HFFc6 (cell line): ENCODE measurements at regions not wholly inside any gene's neighbourhood (a gene's known extent, or its start where the extent isn't known, plus 50 kb on each side); places are given as distances from the start of the nearest gene placed in this dataset.

Experiments
- DNase-seq: peaks from one replicate; pipeline ENCODE4 v3.0.0-alpha.2; 2018
- H3K27ac Mint-ChIP-seq: 2 replicates; pipeline ENCODE4 v1.8.0; 2020; ENCODE audit warnings: mild to moderate bottlenecking, mixed read lengths
- H3K27me3 Mint-ChIP-seq: 2 replicates; pipeline ENCODE4 v1.8.0; 2021; ENCODE audit warnings: mild to moderate bottlenecking, moderate library complexity, mixed read lengths; ENCODE audit not compliant: insufficient read depth
- H3K36me3 Mint-ChIP-seq: 2 replicates; pipeline ENCODE4 v1.8.0; 2021; ENCODE audit warnings: low read depth, mixed read lengths
- H3K4me1 Mint-ChIP-seq: 2 replicates; pipeline ENCODE4 v1.8.0; 2020; ENCODE audit warnings: low read depth, mixed read lengths
- H3K4me3 Mint-ChIP-seq: 2 replicates; pipeline ENCODE4 v1.8.0; 2020; ENCODE audit warnings: mild to moderate bottlenecking, moderate library complexity, mixed read lengths
- H3K9me3 Mint-ChIP-seq: 2 replicates; pipeline ENCODE4 v1.8.0; 2020; ENCODE audit warnings: mild to moderate bottlenecking, mixed read lengths
- CTCF ChIP-seq: fragments of 200-600 bp; sonication (generic); IDR thresholded peaks from 2 replicates; pipeline ENCODE4 v1.5.0; 2021; ENCODE audit warnings: antibody characterized with exemption, mild to moderate bottlenecking

DNA sequence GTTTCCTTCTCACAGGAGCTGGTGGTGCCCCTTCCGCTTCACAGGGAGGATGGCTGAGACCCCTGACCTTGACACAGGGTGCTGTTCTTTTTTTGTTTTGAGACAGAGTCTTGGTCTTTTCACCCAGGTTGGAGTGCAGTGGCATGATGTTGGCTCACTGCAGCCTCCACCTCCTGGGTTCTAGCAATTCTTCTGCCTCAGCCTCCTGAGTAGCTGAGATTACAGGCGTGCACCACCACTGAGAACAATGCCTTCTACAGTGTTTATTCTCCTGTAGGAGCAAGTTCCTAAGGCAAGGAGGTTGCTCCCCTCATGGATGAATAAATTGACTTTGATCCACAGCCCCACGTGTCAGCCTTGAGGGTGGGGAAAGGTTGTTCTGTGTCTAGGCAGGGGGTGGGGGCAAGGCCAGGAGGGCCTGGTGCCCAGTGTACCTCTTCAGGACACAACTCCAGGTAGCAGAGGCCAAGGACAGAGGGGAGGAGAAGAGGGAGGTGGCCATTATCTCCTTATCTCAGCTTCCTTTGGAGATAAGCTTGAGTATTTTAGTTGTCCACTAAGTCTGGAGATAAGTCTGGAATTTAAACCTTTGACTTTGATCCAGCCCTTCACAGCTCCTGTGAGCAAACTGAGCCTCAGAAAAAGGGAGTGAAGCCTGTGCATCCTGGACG is 159.4 kb downstream of the SEC14L1 start:
- TF ChIP-seq CTCF = no peak

DNA sequence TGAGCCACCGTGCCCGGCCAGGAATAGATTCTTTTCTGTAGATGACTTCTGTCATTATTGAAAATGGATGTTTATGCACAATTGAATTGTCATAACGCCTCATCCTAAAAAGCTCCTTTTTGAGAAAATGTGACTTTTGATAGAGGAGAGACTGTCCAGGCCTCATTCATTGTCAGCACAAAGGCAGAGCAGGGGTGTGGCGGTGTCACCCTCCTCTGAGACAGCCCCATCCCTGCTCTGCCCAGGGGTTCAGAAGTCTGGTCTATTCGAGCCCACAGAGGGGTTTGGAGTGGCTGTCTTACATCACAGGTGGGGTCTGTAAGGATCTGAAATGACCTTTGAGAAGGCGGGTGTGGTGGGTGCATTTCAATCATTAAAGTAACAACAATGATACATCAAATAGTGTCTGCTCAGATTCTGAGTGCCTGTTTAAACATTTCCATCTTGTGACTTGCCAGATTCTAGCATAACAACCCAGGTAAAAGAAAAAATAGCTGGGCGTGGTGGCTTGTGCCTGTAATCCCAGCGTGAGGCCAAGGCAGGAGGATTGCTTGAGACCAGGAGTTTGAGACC is 161.0 kb downstream of the SEC14L1 start:
- Mint-ChIP-seq H3K36me3 (no peaks in the 10 kb centered on the region), H3K27ac (no peak overlapping the region)

More for the DNA sequence above, 159.4 kb downstream of the SEC14L1 start:
- Mint-ChIP-seq H3K9me3 (no peaks in the 10 kb centered on the region), H3K4me1 (peaks cover 18% of the 10 kb centered on the region), H3K4me3 (no peak overlapping the region), H3K27ac (no peak overlapping the region), H3K27me3 (no peaks in the 10 kb centered on the region; the same call in 1 of the 2 replicates), H3K36me3 (no peaks in the 10 kb centered on the region)
- no peak for DNase-seq

DNA sequence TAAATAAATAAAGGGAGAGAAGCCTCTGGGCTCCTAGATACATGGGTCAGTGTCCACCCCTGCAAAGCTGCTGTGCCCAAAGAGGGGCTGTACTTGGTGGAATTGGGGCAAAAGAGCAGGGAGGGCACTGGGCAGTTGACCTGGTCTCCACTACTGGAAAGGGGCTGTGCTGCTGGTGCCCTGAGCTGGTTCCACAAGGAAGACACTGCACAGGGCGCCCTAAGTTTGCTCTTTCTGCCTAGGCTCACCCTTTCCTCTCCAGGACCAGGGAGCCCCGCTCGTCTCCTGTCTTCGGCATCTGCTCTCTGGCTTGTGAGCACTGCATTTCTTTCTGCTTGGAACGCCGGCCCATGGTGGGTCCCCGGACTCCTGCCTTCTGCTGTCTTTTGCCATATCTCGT is 161.9 kb downstream of the SEC14L1 start:
- Mint-ChIP-seq H3K4me1 (peaks cover 28% of the 10 kb centered on the region), H3K27ac (no peak overlapping the region), H3K9me3 (no peaks in the 10 kb centered on the region), H3K36me3 (no peaks in the 10 kb centered on the region), H3K4me3 (no peak overlapping the region), H3K27me3 (peaks cover 4% of the 10 kb centered on the region)
- no peak for DNase-seq
- TF ChIP-seq CTCF = no peak

More for the DNA sequence above, 161.0 kb downstream of the SEC14L1 start:
- no peak for DNase-seq
- Mint-ChIP-seq H3K4me1 (peaks cover 22% of the 10 kb centered on the region), H3K4me3 (no peak overlapping the region), H3K27me3 (peaks cover 3% of the 10 kb centered on the region), H3K9me3 (no peaks in the 10 kb centered on the region)
- no peak for TF ChIP-seq CTCF

DNA sequence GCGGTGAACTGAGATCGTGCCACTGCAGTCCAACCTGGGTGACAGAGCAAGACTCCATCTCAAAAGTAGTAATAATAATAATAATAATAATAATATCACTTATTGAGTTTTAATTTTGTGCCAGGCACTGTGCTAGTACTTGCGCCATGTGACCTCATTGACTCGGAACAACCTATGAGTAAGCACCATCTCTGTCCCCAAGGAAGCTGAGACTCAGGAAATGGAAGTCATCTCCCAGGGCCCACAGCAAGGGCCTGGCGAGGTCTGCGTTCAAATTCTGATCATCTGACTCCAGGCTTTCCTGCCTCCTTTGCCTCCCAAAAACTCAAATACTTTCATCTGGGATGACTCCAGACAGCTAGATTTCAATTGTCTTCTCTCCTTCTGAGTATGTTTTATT is 162.9 kb downstream of the SEC14L1 start:
- no peak for TF ChIP-seq CTCF
- Mint-ChIP-seq H3K9me3 (no peaks in the 10 kb centered on the region), H3K27ac (peak overlapping the region; percentile 82), H3K27me3 (peaks cover 4% of the 10 kb centered on the region), H3K36me3 (no peaks in the 10 kb centered on the region), H3K4me1 (peaks cover 37% of the 10 kb centered on the region), H3K4me3 (peak overlapping the region; percentile 60; the same call in 1 of the 2 replicates)
- no peak for DNase-seq

DNA sequence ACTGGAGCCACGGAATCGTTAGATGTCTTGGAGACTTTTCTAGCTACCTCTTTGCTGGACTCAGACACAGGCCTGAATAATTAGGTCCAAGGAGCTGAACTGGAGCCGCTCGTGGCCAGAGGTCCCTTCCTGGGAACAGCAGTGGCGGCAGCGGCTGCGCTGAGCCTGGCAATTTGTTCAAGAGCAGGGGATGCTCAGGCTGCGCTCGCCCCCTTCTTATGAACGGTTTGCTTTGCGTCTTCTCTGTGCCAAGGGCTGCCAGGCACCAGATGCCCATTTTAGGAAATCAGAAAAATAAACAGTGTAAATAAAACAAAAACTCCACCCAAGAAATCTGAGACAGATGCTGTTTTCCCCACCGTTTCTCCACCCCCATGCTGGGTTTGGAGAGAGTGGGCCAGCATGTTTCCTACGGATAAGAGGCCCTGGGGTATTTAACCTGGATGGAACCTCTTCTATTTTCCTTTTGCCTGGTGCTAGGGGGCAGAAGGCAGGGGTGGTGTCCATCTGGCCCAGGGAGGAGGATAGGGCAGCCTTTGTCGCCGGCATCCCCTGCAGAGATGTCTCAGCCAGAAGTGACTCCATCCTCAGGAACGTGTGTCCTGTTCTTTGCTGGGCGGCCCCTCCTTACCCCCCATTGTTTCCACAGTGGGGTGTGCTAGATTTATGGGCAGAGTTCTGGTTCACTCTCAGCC is 163.4 kb downstream of the SEC14L1 start:
- no peaks in the 10 kb centered on the region for H3K36me3 Mint-ChIP-seq
- peaks cover 43% of the 10 kb centered on the region for H3K4me1 Mint-ChIP-seq
- H3K27me3 Mint-ChIP-seq = peaks cover 4% of the 10 kb centered on the region
- no peak for TF ChIP-seq CTCF
- no peaks in the 10 kb centered on the region for H3K9me3 Mint-ChIP-seq
- no peak for DNase-seq
- peak overlapping the region; percentile 60 for H3K4me3 Mint-ChIP-seq
- H3K27ac Mint-ChIP-seq = peak overlapping the region; percentile 82
